H9 (cell line): ENCODE measurements at regions not wholly inside any gene's neighbourhood (a gene's known extent, or its start where the extent isn't known, plus 50 kb on each side); places are given as distances from the start of the nearest gene placed in this dataset.

Experiments
- DNase-seq: peaks from one replicate; pipeline ENCODE4 v3.0.0-alpha.2; 2017
- H2AFZ ChIP-seq: one replicate; pipeline ENCODE4 v1.6.1; 2013; ENCODE audit warnings: mild to moderate bottlenecking, low read length, control low read depth, moderate library complexity
- H2AK5ac ChIP-seq: 2 replicates; pipeline ENCODE4 v1.6.1; 2013; ENCODE audit warnings: low read length, control low read depth, mixed read lengths; ENCODE audit not compliant: insufficient read length
- H2BK120ac ChIP-seq: one replicate; pipeline ENCODE4 v1.6.1; 2013; ENCODE audit warnings: low read depth, mild to moderate bottlenecking, low read length, control low read depth, inconsistent platforms; ENCODE audit not compliant: poor library complexity, severe bottlenecking
- H2BK12ac ChIP-seq: 2 replicates; pipeline ENCODE4 v1.6.1; 2013; ENCODE audit warnings: low read length, control low read depth, mixed read lengths, low read depth; ENCODE audit not compliant: insufficient read length
- H2BK15ac ChIP-seq: 2 replicates; pipeline ENCODE4 v1.6.1; 2013; ENCODE audit warnings: low read depth, low read length, control low read depth
- H2BK20ac ChIP-seq: one replicate; pipeline ENCODE4 v1.6.1; 2013; ENCODE audit warnings: low read depth, mild to moderate bottlenecking, low read length, control low read depth, inconsistent platforms; ENCODE audit not compliant: poor library complexity, severe bottlenecking
- H2BK5ac ChIP-seq: 2 replicates; pipeline ENCODE4 v1.6.1; 2013; ENCODE audit warnings: low read length, control low read depth, mixed read lengths; ENCODE audit not compliant: insufficient read length
- H3K14ac ChIP-seq: 2 replicates; pipeline ENCODE4 v1.6.1; 2013; ENCODE audit warnings: low read length, control low read depth; ENCODE audit not compliant: insufficient read depth
- H3K18ac ChIP-seq: 2 replicates; pipeline ENCODE4 v1.6.1; 2013; ENCODE audit warnings: low read depth, mild to moderate bottlenecking, mixed read lengths, low read length, control low read depth; ENCODE audit not compliant: insufficient read length
- H3K23ac ChIP-seq: 2 replicates; pipeline ENCODE4 v1.6.1; 2013; ENCODE audit warnings: low read length, control low read depth, mixed read lengths, low read depth; ENCODE audit not compliant: insufficient read length
- H3K23me2 ChIP-seq: 2 replicates; pipeline ENCODE4 v1.6.1; 2013; ENCODE audit warnings: low read depth, mild to moderate bottlenecking, mixed read lengths, low read length, control low read depth; ENCODE audit not compliant: insufficient read length, poor library complexity, severe bottlenecking
- H3K27ac ChIP-seq: 2 replicates; pipeline ENCODE4 v1.5.1; 2013; ENCODE audit warnings: low read length, control low read depth, mixed read lengths, low read depth; ENCODE audit not compliant: insufficient read length
- H3K27me3 ChIP-seq: 2 replicates; pipeline ENCODE4 v1.6.1; 2013; ENCODE audit warnings: low read length, control low read depth, inconsistent platforms; ENCODE audit not compliant: insufficient read depth
- H3K4ac ChIP-seq: 2 replicates; pipeline ENCODE4 v1.6.1; 2013; ENCODE audit warnings: low read depth, mild to moderate bottlenecking, control low read depth, inconsistent platforms, low read length, moderate library complexity
- H3K4me1 ChIP-seq: 2 replicates; pipeline ENCODE4 v1.6.1; 2013; ENCODE audit warnings: low read length, control low read depth, inconsistent platforms; ENCODE audit not compliant: insufficient read depth
- H3K4me2 ChIP-seq: 2 replicates; pipeline ENCODE4 v1.6.1; 2013; ENCODE audit warnings: low read length, control low read depth, mixed read lengths; ENCODE audit not compliant: insufficient read length, insufficient read depth
- H3K56ac ChIP-seq: 2 replicates; pipeline ENCODE4 v1.6.1; 2013; ENCODE audit warnings: low read depth, mild to moderate bottlenecking, mixed read lengths, low read length, control low read depth; ENCODE audit not compliant: insufficient read length
- H3K79me1 ChIP-seq: 2 replicates; pipeline ENCODE4 v1.6.1; 2013; ENCODE audit warnings: low read depth, mild to moderate bottlenecking, moderate library complexity, low read length, control low read depth, inconsistent platforms; ENCODE audit not compliant: insufficient read depth, poor library complexity, severe bottlenecking
- H3K79me2 ChIP-seq: 2 replicates; pipeline ENCODE4 v1.6.1; 2013; ENCODE audit warnings: low read length, control low read depth, inconsistent platforms; ENCODE audit not compliant: insufficient read depth
- H3K9ac ChIP-seq: 2 replicates; pipeline ENCODE4 v1.6.1; 2013; ENCODE audit warnings: low read length, control low read depth, mixed read lengths; ENCODE audit not compliant: insufficient read length; ENCODE audit errors: extremely low read depth
- H3K9me3 ChIP-seq: one replicate; pipeline ENCODE4 v1.6.1; 2013; ENCODE audit warnings: low read depth, low read length, inconsistent platforms; ENCODE audit not compliant: control insufficient read depth
- H3T11ph ChIP-seq: one replicate; pipeline ENCODE4 v1.6.1; 2013; ENCODE audit warnings: mild to moderate bottlenecking, low read length, control low read depth, inconsistent platforms
- H4K20me1 ChIP-seq: one replicate; pipeline ENCODE4 v1.6.1; 2013; ENCODE audit not compliant: control insufficient read depth, insufficient read length, insufficient read depth
- H4K5ac ChIP-seq: 2 replicates; pipeline ENCODE4 v1.6.1; 2013; ENCODE audit warnings: low read depth, mild to moderate bottlenecking, mixed read lengths, low read length, control low read depth; ENCODE audit not compliant: insufficient read length
- H4K8ac ChIP-seq: replicated peaks from 2 replicates; pipeline ENCODE4 v1.6.1; 2013; ENCODE audit warnings: low read length, control low read depth, mixed read lengths, low read depth; ENCODE audit not compliant: insufficient read length
- H4K91ac ChIP-seq: 2 replicates; pipeline ENCODE4 v1.6.1; 2013; ENCODE audit warnings: low read depth, mild to moderate bottlenecking, moderate library complexity, mixed read lengths, low read length, control low read depth; ENCODE audit not compliant: insufficient read length
- H3K27ac Mint-ChIP-seq, 3 experiments: 2 replicates in 2 of 3; 3 replicates in 1 of 3; pipeline ENCODE4 v1.8.0; 2020 to 2021; ENCODE audit warnings: mixed read lengths in 3 of 3, mild to moderate bottlenecking in 1 of 3, moderate library complexity in 1 of 3
- H3K27me3 Mint-ChIP-seq: 2 replicates; pipeline ENCODE4 v1.8.0; 2021; ENCODE audit warnings: low read depth, mild to moderate bottlenecking, moderate library complexity, mixed read lengths
- H3K36me3 Mint-ChIP-seq, 3 experiments: 2 replicates in 2 of 3; 3 replicates in 1 of 3; pipeline ENCODE4 v1.8.0; 2020 to 2021; ENCODE audit warnings: low read depth in 3 of 3, mixed read lengths in 3 of 3; ENCODE audit not compliant: insufficient read depth in 1 of 3
- H3K4me1 Mint-ChIP-seq, 2 experiments: 2 replicates each; pipeline ENCODE4 v1.8.0; 2020; ENCODE audit warnings: mixed read lengths in 2 of 2
- H3K4me3 Mint-ChIP-seq, 2 experiments: 2 replicates in 1 of 2; 3 replicates in 1 of 2; pipeline ENCODE4 v1.8.0; 2020 to 2021; ENCODE audit warnings: mild to moderate bottlenecking in 2 of 2, mixed read lengths in 2 of 2, moderate library complexity in 1 of 2
- H3K9me3 Mint-ChIP-seq, 2 experiments: 2 replicates in 1 of 2; 3 replicates in 1 of 2; pipeline ENCODE4 v1.8.0; 2020; ENCODE audit warnings: mild to moderate bottlenecking in 2 of 2, mixed read lengths in 2 of 2, moderate library complexity in 1 of 2
- WGBS: extraction: QIAGEN DNeasy Blood & Tissue Kit; methylation state at CpG from one replicate; pipeline ENCODE4 v1.1.7; 2013; ENCODE audit warnings: missing lambda C conversion rate, low lambda C conversion rate, mixed read lengths; ENCODE audit not compliant: insufficient read length; ENCODE audit errors: extremely low coverage; 5-methylcytosine and 5-hydroxymethylcytosine counted together
- TF ChIP-seq, protein P1 (sequence below): fragments of 200-600 bp; sonication (generic); conservative IDR thresholded peaks from 3 replicates; pipeline ENCODE4 v1.8.0; 2021; ENCODE audit warnings: antibody characterized with exemption, mild to moderate bottlenecking

GRCh38 chr11:112753706-112754105 is 207.5 kb upstream of the NCAM1 start:
- H3K23ac ChIP-seq: no peak overlapping the region
- H3K4me2 ChIP-seq: no peak overlapping the region
- H3K27me3 Mint-ChIP-seq: peaks cover 2% of the 10 kb centered on the region
- no peak overlapping the region for H2BK20ac ChIP-seq
- no peak overlapping the region for H2BK120ac ChIP-seq
- no peak overlapping the region for H3K14ac ChIP-seq
- H4K5ac ChIP-seq: no peak overlapping the region
- no peaks in the 10 kb centered on the region for H3K79me1 ChIP-seq
- no peaks in the 10 kb centered on the region for H3K27me3 ChIP-seq
- no peak overlapping the region for H3K56ac ChIP-seq
- whole genome bisulfite sequencing: no CpG with 5 or more reads among the region's 2 CpGs
- H3K9ac ChIP-seq: no peak overlapping the region
- no peak overlapping the region for H3K27ac ChIP-seq
- H3T11ph ChIP-seq: no peak overlapping the region
- no peak overlapping the region for H2AFZ ChIP-seq
- TF ChIP-seq, protein P1, sequence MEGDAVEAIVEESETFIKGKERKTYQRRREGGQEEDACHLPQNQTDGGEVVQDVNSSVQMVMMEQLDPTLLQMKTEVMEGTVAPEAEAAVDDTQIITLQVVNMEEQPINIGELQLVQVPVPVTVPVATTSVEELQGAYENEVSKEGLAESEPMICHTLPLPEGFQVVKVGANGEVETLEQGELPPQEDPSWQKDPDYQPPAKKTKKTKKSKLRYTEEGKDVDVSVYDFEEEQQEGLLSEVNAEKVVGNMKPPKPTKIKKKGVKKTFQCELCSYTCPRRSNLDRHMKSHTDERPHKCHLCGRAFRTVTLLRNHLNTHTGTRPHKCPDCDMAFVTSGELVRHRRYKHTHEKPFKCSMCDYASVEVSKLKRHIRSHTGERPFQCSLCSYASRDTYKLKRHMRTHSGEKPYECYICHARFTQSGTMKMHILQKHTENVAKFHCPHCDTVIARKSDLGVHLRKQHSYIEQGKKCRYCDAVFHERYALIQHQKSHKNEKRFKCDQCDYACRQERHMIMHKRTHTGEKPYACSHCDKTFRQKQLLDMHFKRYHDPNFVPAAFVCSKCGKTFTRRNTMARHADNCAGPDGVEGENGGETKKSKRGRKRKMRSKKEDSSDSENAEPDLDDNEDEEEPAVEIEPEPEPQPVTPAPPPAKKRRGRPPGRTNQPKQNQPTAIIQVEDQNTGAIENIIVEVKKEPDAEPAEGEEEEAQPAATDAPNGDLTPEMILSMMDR: no peak
- H4K8ac ChIP-seq: no peak overlapping the region
- H4K91ac ChIP-seq: no peak overlapping the region
- H3K23me2 ChIP-seq: no peaks in the 10 kb centered on the region
- H3K4me3 Mint-ChIP-seq: no peak overlapping the region
- H3K36me3 Mint-ChIP-seq: no peaks in the 10 kb centered on the region
- H3K9me3 Mint-ChIP-seq: no peaks in the 10 kb centered on the region
- no peaks in the 10 kb centered on the region for H3K79me2 ChIP-seq
- no peak overlapping the region for H3K27ac Mint-ChIP-seq
- no peak overlapping the region for H3K18ac ChIP-seq
- H3K4me1 Mint-ChIP-seq: no peaks in the 10 kb centered on the region
- no peak overlapping the region for H2BK5ac ChIP-seq
- no peak for DNase-seq
- no peak overlapping the region for H2AK5ac ChIP-seq
- H2BK15ac ChIP-seq: no peak overlapping the region
- H3K4me1 ChIP-seq: no peaks in the 10 kb centered on the region
- H3K4ac ChIP-seq: no peak overlapping the region
- no peaks in the 10 kb centered on the region for H3K9me3 ChIP-seq
- no peak overlapping the region for H2BK12ac ChIP-seq
- no peaks in the 10 kb centered on the region for H4K20me1 ChIP-seq
